Activated CD8-positive, alpha-beta memory T cell treated with anti-CD3 and anti-CD28 coated beads, Interleukin-2, amount 50 U/mL, for 1 hour (primary cell): ENCODE measurements at regions not wholly inside any gene's neighbourhood (a gene's known extent, or its start where the extent isn't known, plus 50 kb on each side); places are given as distances from the start of the nearest gene placed in this dataset.

Experiments
- DNase-seq: peaks from one replicate; pipeline ENCODE4 v3.0.0-alpha.2; 2020; ENCODE audit errors: extremely low read depth

DNA sequence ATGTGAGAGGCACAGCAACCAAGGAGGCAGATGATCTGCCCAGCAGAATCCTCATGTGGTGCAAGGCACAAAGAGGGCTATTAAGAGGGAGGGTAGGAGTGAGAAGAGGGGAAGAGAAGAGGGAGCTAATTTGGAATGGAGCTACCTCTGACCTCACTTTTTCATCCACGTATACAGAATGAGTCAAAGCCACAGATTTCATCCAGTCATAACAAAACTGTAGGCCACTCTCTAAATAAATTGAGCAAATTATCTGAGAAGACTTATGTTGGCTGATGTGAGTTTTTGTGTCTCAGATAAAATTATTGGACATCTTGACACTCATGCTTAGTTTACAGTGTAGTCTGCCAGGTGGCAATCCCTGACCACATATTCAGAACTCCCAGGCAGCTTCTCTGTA lies 325.6 kb downstream of the TTLL7 start:
- DNase-seq, result no peak

DNA sequence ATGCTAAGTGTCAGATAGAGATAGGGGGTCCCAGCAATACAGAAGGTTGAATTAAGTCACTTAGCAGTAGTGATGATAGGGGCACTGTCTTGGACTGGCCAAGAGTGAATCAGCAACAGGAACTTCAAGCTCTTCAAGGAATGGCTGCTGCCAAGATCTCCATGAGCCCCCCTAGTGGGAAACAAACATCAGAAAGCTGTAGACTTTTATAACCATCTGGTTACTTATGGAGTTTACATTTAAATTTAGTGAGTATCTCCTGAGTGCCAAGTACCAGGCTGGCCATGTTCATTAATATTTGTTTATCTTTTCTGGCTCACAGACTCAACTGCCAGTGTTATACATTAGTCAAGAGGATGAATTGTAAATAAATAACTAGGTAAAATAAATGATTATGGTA lies 327.3 kb downstream of the TTLL7 start:
- no peak for DNase-seq

DNA sequence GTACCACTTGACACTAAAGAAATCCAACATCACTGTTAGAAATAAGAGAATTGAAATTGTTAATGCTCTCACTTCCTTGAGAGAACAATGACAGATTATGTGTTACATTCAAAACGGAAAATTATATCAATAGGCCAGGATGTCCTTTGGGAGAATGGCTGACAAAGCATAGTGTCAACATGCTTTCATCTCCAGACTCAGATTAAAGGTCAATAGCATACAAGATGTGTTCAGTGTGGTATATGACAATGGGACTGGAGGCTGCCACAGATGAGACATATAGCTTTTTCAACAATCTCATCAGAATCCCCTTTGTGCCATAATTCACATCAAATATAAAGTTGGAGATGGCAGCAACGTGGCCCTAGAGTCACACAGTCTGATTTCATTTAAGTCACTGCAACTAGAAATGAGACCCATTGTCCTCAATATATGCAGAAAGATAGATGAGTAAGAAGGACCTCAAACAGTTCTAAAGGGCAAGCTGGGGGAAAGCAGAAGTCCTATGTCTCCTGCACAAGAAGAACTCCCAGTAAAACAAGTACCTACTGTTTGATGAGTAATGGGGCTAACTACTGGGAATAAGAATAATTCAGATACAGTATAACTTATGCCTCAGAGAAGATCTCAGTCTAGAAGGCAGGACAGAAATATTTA lies 327.9 kb downstream of the TTLL7 start:
- no peak for DNase-seq

DNA sequence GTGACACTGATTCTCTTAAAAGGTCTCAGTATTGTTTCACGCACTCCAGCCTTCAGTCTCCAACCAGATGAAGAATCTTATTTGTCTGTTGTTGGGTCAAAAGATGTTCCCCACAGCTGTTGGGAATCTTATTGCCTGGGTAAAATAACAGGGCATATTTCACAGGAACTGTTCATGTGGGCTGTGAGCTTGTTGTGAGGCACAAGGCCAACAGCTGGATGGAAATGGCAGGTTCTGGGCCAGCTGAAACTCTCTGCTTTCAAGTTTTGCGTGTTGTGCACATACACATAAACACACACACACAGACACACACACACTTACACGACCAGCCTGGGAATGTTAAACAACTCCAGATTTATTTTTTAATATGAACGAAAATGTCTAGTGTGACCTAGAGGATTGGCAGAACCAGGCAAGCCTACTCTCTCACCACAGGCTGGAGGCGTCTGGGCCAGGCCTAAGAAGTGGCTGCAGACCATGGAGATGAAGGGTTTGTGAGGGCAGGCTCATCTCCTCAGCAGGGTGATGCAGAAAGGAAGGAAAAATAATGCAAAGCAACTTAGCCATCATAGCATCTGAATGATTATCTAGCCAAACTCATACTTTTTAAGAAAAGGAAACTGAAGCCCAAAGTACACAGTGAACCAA lies 357.0 kb downstream of the TTLL7 start:
- DNase-seq, result no peak

DNA sequence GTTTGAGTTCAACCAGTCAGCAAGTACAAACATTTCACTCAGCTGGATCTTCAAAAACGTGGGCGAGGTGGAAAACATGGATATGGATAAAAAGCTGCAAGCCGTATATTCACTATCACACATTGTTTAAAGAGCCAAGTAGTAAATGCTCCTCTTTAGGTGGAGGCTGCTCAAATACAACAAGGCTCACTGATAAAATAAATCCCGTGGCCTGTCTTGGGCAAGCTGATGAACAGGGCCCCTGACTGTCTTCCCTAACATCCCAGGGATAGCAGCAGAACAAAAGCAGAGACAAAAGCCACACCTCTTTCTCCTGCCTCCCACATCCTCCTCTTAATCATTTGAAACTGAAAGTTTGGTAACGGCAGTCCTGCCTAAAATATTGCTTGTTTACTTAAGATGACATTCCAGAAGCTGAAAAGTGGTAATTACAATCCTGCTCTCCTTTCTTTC lies 357.7 kb downstream of the TTLL7 start:
- no peak for DNase-seq

DNA sequence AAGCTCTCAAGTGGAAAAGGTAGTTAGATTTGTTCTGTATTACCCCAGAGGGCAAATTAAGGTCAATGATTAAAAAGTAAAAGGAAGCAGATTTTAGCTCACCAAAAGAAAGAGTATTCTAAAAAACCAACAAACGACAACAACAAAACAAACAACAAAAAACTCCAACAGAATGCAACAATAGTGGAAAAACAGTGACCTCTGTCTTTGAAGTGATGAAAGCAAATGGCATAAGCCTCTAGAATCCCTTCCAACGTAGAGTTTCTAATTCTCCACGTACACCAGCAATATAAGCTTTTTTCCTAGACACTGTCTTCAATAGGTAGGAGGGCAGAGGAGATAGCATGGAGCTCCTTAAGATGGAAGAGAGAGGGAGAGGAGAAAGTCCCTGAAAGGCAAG lies 359.1 kb downstream of the TTLL7 start:
- DNase-seq, result no peak

DNA sequence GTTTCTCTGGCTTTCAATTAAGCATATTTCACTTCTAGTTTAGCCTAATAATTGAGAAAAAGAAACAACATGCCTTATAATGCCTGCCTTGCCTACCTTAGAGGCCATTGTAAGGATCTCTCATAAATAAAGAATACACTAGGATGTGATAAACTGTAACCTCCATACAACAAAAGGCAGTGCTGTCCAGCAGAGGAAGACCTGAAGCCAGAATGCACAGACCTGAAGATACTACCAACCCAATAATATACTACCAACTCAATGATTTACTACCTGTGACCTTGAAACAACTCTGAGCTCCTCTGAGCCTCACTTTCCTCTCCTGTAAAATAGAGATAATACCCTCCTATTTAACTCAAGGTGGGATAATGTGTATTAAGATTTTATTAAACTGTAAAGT lies 361.3 kb downstream of the TTLL7 start:
- DNase-seq, result no peak

DNA sequence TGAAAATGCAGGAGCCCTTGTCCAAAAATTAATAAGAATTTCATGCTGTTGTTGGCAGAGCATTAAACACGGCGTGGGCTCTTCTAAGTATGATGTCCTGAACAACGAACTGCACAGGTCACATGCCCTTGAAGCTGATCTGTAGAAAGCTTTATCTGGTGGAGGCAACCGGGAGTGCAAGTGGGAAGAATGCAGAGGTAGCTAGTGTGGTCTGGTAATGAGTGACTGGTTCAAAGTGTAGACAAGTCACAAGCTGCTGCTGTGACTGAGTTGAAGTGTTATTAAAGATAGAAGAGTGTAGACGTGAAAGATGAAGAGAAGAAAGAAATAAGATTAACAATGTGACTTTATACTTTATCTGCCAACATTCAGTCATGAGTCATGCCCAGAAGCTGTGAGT lies 361.9 kb downstream of the TTLL7 start:
- DNase-seq, result no peak

DNA sequence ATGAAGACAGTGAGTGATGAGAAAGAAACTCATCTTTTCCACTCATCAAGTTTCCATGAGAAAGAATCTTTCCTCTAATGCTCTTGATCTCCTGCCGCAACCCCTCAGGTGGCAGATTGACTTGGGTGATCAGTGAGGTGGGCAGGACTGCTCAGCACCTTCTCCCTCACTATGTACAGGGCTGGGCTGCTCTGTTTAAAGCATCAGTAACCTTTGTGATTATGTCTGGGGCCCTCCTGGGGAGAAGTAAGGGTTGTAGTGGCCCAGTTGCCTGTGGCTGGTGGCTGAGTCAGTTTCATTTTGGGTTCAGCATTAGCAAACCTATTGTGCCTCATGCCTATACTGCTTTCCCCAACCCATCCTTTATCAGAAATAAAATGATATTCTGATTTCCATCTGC lies 366.0 kb downstream of the TTLL7 start:
- DNase-seq, result no peak

DNA sequence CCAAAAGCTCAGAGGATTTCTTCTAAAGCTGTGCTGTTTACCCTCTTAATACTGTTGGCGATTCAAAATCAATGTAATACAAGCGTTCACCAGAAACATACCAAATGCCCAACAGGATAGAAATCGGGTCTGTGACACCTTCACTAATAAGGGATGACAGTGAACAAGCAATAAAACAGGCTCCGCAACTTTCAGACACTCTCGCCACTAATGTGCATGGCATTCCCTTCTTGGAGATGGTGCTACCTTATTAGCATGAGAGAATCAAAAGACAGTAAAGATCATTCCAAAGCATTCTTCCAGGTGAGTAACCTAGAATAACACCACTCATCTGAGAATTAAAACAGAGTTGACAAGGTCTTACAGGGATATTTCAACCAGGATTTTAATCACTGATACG lies 367.1 kb downstream of the TTLL7 start:
- no peak for DNase-seq

DNA sequence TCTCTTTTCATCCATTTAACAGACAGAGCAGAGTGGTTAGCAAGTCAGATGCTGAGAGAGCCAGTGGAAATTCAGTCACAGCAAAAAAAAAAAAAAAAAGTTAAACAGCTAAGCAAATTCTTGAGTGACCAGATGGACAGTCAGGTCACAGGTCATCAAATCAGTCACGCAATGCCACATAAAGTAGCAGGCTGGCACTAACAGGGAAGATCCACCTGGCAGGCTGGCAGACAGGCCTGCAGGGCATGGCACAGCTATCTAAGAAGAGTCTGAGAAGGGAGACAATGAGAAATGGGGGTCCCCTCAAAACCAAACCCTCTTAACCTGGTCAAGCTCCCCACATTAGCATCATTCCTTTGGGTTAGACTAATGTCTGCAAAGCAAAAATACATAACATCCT lies 371.9 kb downstream of the TTLL7 start:
- no peak for DNase-seq

DNA sequence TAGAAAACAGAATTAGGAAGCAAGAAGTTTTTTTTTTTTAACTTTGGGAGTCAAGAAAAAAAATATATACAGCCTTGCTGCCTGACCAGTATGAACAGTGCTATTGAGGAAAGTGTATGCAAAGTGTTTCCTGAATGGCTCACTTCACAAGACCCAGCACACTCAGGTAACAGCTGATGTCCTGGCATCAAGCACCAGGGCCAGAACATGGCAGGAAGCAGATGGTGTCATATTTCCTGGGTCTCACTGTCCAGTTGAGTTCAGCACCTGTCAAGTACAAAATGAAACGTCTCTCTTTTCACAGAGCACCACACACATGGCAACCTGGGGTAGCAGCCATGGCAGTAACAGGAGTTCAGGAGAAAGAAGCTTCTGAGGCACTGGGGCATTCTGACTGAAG lies 372.3 kb downstream of the TTLL7 start:
- DNase-seq, result no peak

DNA sequence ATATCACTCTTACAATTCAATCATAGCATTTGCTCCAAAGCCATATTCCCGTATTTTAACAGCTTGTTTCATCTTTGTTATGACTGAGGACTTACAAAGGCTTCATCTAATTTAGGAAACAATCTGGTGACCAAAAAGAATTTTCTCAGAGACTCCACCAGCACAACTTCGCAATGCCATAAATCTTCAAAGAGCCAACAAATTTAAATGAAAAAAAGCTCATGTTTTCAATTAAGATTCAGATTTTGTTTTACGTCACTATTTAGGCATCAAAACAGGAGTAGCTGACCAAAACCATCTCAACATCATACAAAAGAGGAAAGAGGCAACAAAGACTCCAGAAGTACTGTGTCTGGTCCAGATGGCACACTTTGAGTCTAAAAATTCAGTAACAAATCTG lies 373.3 kb downstream of the TTLL7 start:
- DNase-seq, result no peak

DNA sequence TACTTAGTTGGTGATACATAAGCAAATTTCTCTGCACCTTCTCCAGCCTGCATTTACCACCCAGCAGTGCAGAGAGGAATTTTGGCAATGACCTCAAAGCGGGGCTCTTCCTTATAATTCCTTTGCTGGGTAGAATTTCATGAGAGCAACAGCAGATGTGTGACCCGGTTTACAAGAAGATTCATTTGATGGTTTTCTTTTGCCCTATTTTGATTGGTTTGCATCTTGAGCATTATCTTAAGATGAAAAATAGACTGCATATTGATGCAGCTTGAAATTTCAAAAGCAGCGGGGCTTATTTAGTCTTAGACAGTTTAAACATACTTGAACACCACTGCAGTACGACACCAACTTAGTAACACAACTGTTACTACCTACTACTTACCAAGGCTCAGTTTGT lies 378.9 kb downstream of the TTLL7 start:
- no peak for DNase-seq

DNA sequence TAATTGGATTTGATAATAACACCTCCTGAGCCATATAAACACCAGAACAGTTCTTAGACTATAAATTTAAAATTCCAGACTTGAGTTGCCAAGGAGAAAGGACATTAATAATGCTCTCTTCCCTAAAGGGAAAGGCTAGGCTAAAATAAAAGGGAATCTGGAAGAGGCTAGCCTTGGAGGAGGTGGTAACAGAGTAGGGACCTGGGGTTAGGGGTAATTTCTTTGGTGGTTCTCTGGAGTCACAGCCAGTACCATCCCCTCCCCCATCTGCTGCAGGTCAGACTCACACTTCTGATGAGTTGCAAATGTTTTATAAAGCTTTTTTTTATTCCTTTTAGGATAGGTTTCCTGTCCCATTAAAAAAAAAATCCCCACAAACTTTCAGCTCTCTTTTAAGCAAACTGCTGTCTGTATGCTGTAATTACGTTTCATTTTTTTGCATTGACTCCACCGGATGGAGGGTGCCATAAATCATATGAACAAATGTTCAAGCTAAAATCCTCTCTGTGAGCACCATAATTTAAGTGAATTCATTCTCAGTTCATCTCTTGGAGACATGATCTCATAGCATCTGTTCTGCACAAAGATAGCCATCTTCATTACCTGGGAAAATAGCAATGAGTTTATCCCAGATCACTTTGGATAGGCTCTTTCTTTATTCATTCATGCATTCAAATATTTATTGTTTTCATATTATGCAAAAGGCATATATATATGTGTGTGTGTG lies 379.6 kb downstream of the TTLL7 start:
- DNase-seq, result no peak

DNA sequence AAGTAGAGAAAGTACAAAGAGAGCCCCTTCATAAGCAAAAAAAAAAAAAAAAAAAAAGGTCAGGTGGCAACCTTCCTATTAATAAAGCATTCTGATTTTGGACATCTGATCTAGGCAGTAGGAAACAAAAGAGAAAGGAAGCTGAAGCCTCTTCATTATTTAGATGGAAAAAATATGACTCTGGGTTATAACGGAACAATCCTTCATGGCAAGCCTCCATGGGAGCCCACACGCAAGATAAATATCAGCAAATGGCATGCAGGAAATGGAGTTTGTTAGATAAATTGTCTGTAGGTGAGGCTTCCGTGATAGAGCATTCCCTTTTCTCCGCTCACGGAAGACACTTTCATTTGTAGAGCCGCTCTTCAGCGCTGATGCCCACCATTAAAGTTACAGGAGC lies 381.0 kb downstream of the TTLL7 start:
- DNase-seq, result no peak

DNA sequence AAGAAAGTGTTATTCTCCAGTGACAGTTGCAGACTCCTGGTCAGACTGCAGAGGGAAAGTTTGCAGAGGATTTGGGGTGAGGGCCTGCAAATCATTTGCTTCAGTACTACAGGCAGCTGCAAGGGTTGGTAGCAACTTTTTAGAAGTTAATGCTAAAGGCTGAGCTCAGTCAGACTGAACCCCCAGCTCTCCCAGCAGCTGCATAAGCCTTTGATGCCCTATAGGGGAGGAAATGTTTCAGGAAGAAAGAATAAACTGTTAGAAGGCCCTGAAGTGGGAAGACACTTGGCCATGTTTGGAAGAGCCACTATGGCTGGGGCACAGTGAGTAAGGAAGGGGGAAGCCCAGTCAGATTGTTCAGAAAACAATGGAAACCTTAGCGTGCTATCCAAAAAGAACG lies 383.6 kb downstream of the TTLL7 start:
- DNase-seq, result no peak

DNA sequence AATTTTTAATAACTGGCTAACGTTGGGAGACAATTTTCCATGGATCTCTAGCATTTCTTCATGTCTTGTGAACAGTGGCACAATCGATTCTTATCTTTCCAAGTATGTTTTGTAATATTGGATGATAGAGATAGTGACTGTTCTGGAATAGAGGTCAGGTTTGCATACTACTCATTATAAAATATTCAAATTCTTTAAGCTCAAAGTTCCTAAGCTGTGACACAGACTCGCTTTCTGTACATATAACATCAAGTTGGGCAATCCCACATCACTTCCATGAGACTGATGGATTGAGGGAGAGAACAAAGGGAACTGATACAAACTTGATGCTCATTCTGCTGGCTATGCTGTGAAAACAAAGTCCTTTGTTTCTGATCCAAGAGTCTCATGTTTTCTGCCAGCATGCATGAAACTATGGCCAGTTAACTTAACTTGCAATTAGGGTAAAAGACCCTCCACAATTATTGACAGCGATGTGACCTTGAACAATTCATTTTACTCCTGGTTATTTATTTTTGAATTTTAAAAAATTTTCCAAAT lies 392.4 kb downstream of the TTLL7 start:
- DNase-seq, result no peak

DNA sequence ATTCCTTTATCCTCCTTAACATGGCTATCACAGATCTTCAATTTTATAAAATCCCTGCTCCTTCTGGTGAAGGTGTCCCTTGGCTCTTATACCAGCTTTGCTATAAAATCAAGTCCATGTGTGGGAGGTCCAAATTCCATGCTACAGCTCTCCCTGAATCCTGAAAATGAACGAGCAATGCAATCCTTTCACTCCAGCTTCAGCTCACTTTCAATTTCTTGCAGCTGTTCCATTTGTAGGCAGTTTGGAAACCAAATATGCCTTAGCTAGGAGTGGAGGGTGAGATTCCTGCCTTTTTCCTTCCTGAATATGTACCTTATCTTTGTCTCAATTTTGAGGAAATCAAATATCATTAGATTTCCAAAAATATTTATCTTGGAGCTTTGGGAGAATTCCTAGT lies 402.6 kb downstream of the TTLL7 start:
- DNase-seq, result no peak

DNA sequence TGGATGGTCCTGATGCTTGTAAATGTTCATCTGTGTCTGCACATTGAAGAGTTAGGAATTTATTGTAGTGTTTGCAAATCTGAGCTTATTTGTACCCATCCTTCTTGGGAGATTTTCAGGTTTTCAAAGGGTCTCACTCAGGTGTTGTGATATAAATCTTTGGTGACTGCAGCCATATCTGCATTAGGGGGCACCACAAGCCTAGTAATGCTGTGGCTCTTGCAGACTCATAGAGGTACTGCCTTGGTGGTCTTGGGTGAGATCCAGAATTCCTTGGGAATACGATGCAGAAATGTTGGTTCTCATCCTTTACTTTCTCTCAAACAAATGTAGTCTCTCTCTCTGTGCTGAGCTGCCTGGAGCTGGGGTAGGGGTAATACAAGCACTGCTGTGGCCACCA lies 405.9 kb downstream of the TTLL7 start:
- DNase-seq, result no peak

DNA sequence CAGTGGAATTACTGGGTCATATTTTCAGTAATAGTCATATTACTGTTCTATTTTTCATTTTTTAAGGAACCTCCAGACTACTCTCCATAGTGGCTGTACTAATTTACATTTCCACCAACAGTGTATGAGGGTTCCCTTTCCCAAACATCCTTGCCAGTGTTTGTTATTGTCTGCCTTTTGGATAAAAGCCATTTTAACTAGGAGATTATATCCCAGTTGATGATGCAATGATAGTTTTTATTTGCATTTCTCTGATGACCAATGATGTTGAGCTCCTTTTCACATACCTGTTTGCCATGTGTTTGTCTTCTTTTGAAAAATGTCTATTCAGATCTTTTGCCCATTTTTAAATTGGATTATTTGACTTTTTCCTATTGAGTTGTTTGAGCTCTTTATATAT lies 410.8 kb downstream of the TTLL7 start:
- DNase-seq, result no peak

DNA sequence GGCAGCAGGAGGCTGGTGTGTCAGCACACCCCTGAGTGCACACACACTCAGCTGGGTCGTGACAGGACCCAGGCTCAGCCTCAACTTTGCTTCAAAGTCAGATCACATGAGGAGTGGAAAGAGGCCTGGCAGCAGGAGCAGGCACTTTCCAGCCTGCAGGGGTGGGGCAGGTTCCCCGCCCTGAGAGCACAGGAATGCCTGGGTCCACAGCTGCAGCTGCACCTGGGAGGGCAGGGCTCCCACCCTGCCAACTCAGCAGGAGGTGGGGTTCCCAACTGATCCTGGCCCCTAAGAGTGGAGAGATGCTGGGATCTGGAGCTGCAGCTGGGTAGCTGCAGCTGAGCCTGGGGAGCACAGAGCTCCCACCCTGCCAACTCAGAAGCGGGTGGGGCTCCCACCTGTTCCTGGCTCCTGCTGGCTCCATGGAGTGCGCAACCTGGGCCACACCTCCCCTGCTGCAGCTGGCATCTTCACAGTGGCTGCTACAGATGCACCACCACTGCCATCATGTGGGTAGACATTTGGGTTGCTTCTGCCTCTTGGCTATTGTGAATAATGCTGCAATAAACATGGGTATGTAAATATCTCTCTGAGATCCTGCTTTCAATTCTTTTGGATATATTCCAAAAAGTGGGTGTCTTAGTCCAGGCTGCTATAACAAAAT lies 415.4 kb downstream of the TTLL7 start:
- no peak for DNase-seq
